ENCODE measurements at regions not wholly inside any gene's neighbourhood (a gene's known extent, or its start where the extent isn't known, plus 50 kb on each side); places are given as distances from the start of the nearest gene placed in this dataset.

GRCh38 chr16:54801057-54801844, 129.4 kb upstream of the IRX5 start:
- ChIA-PET POLR2A (no interaction called here), CTCF (interaction anchor here (1.5 kb wide), 1 partner anchor 10 kb away, joined by 3 read pairs; no protein-coding TSS in a partner anchor)
- H3K4me2 ChIP-seq, result no peak overlapping the region
- 54% methylated on average over 9 of the region's 9 CpGs for WGBS (ENCODE audit: missing lambda C conversion rate)
- ATAC-seq (no peak), DNase-seq (ENCODE audit: low read depth in 1 of 2, low spot score in 1 of 2) (no peak), FAIRE-seq (no peak)
- no peaks in the 10 kb centered on the region for H3K9me3 ChIP-seq
- H3K4me1 ChIP-seq, result no peaks in the 10 kb centered on the region
- no peak overlapping the region for H3K4me3 ChIP-seq
- no peak overlapping the region for H3K27ac ChIP-seq
- TF ChIP-seq MAFK (IDR thresholded peaks at IDR 0.05; ENCODE audit: partially characterized antibody), result peak; percentile 16
- no peak for TF ChIP-seq TFCP2L1 (CRISPR knock-in tag; IDR thresholded peaks at IDR 0.05)

- WGBS (ENCODE audit: missing lambda C conversion rate), result 12% methylated on average over 1 of the region's 1 CpG
- Histone ChIP-seq H3K4me2 (no peak overlapping the region), H3K27ac (no peak overlapping the region), H3K4me1 (no peaks in the 10 kb centered on the region), H3K9me3 (no peaks in the 10 kb centered on the region), H3K4me3 (no peak overlapping the region)
- DNase-seq (ENCODE audit: low read depth in 1 of 2, low spot score in 1 of 2) (no peak), FAIRE-seq (no peak), ATAC-seq (no peak)
- ChIA-PET POLR2A (no interaction called here), CTCF (no interaction called here)
- no peak for TF ChIP-seq TFCP2L1 (CRISPR knock-in tag; IDR thresholded peaks at IDR 0.05)
- no peak for TF ChIP-seq USF2 (IDR thresholded peaks at IDR 0.05)
- TF ChIP-seq RFX5 (IDR thresholded peaks at IDR 0.05), result no peak
- no peak for TF ChIP-seq ELK1 (IDR thresholded peaks at IDR 0.05; ENCODE audit: low read depth, low read length)
- TF ChIP-seq EHF (CRISPR knock-in tag; IDR thresholded peaks at IDR 0.05), result no peak
- no peak for TF ChIP-seq HES2 (IDR thresholded peaks at IDR 0.05)
- no peak for TF ChIP-seq NR3C1 (IDR thresholded peaks at IDR 0.05)
- no peak for TF ChIP-seq BCL3 (IDR thresholded peaks at IDR 0.05)
- TF ChIP-seq HOXB5 (CRISPR knock-in tag; IDR thresholded peaks at IDR 0.05), result no peak
- no peak for TF ChIP-seq CHD2 (IDR thresholded peaks at IDR 0.05; ENCODE audit: low read length, partially characterized antibody)
- TF ChIP-seq KDM5A (IDR thresholded peaks at IDR 0.05), result no peak
- TF ChIP-seq TP53 (CRISPR knock-in tag; IDR thresholded peaks at IDR 0.05), result no peak
- no peak for TF ChIP-seq EP300 (IDR thresholded peaks at IDR 0.05)
- no peak for TF ChIP-seq E2F6 (IDR thresholded peaks at IDR 0.05; ENCODE audit: borderline replicate concordance, low read depth)
Measured at GRCh38 chr16:54798267-54798666, 132.4 kb upstream of the IRX5 start.

- FAIRE-seq (no peak), DNase-seq (ENCODE audit: low read depth in 1 of 2, low spot score in 1 of 2) (no peak)
- CTCF ChIA-PET, result no interaction called here
Measured at GRCh38 chr16:54796211-54796610, 134.5 kb upstream of the IRX5 start.

More at GRCh38 chr16:54796211-54796610, 134.5 kb upstream of the IRX5 start:
- ATAC-seq, result no peak
- H3K27ac ChIP-seq, result no peak overlapping the region
- no peaks in the 10 kb centered on the region for H3K4me1 ChIP-seq
- H3K4me2 ChIP-seq, result no peak overlapping the region
- POLR2A ChIA-PET, result no interaction called here
- no peak overlapping the region for H3K4me3 ChIP-seq
- 13% methylated on average over 5 of the region's 5 CpGs for WGBS (ENCODE audit: missing lambda C conversion rate)
- H3K9me3 ChIP-seq, result no peaks in the 10 kb centered on the region
- TF ChIP-seq GATA3 (IDR thresholded peaks at IDR 0.05; ENCODE audit: borderline replicate concordance) (no peak), FOSB (CRISPR knock-in tag; IDR thresholded peaks at IDR 0.05) (no peak), NFE2L2 (conservative IDR thresholded peaks at IDR 0.05; ENCODE audit: low read length) (no peak), MAX (IDR thresholded peaks at IDR 0.05) (no peak), RAD21 (conservative IDR thresholded peaks at IDR 0.05 in 1 of 2, IDR thresholded peaks at IDR 0.05 in 1 of 2) (no peak), POLR2A (IDR thresholded peaks at IDR 0.05; ENCODE audit: low read length) (no peak), HOXA7 (CRISPR knock-in tag; IDR thresholded peaks at IDR 0.05) (no peak), CHD4 (IDR thresholded peaks at IDR 0.05; ENCODE audit: borderline replicate concordance) (no peak), ZC3H11A (IDR thresholded peaks at IDR 0.05) (no peak), MAFK (IDR thresholded peaks at IDR 0.05; ENCODE audit: partially characterized antibody) (no peak), KDM1A (IDR thresholded peaks at IDR 0.05; ENCODE audit: low read depth) (no peak), EHF (CRISPR knock-in tag; IDR thresholded peaks at IDR 0.05) (no peak), HDAC2 (IDR thresholded peaks at IDR 0.05) (no peak), MAZ (IDR thresholded peaks at IDR 0.05; ENCODE audit: borderline replicate concordance, low read depth, low read length) (no peak), POLR2AphosphoS2 (conservative IDR thresholded peaks at IDR 0.05; ENCODE audit: low read length) (no peak), HES2 (IDR thresholded peaks at IDR 0.05) (no peak)

Measured in A549 (cell line).